ENCODE measurements at regions not wholly inside any gene's neighbourhood (a gene's known extent, or its start where the extent isn't known, plus 50 kb on each side); places are given as distances from the start of the nearest gene placed in this dataset.

DNA sequence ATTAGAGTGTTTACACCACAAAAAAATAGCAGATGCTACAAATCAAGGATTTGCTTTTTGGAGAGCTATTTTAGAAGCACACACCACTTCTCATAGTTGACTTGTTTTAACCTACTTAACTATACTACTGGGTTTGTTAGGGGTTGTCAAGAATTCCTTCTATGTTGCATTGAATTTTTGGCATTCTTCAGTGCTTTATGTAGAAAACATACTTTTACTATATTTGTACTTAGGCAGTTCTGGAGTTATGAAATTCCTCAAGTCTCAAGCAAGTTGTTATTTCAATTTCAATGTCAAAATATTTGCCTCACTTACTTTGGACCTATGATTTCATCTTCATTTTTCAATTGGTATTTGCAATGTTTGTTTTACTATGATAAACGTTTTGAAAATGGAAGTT is 449.6 kb downstream of the GLUD2 start:
- TF ChIP-seq CTCF (IDR thresholded peaks at IDR 0.05): no peak
- TF ChIP-seq POLR2AphosphoS5 (IDR thresholded peaks at IDR 0.05; ENCODE audit: low read depth, low read length): no peak
- TF ChIP-seq, protein P1, sequence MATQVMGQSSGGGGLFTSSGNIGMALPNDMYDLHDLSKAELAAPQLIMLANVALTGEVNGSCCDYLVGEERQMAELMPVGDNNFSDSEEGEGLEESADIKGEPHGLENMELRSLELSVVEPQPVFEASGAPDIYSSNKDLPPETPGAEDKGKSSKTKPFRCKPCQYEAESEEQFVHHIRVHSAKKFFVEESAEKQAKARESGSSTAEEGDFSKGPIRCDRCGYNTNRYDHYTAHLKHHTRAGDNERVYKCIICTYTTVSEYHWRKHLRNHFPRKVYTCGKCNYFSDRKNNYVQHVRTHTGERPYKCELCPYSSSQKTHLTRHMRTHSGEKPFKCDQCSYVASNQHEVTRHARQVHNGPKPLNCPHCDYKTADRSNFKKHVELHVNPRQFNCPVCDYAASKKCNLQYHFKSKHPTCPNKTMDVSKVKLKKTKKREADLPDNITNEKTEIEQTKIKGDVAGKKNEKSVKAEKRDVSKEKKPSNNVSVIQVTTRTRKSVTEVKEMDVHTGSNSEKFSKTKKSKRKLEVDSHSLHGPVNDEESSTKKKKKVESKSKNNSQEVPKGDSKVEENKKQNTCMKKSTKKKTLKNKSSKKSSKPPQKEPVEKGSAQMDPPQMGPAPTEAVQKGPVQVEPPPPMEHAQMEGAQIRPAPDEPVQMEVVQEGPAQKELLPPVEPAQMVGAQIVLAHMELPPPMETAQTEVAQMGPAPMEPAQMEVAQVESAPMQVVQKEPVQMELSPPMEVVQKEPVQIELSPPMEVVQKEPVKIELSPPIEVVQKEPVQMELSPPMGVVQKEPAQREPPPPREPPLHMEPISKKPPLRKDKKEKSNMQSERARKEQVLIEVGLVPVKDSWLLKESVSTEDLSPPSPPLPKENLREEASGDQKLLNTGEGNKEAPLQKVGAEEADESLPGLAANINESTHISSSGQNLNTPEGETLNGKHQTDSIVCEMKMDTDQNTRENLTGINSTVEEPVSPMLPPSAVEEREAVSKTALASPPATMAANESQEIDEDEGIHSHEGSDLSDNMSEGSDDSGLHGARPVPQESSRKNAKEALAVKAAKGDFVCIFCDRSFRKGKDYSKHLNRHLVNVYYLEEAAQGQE (IDR thresholded peaks at IDR 0.05; ENCODE audit: insufficient read depth in 1 of 2, low read depth in 2 of 2, low read length in 1 of 2): no peak

Measured in Panc1 (cell line).